ENCODE measurements at regions not wholly inside any gene's neighbourhood (a gene's known extent, or its start where the extent isn't known, plus 50 kb on each side); places are given as distances from the start of the nearest gene placed in this dataset.

GRCh38 chr14:98966016-98966415 lies 306.0 kb downstream of the BCL11B start:
- ATAC-seq (ENCODE audit: insufficient read depth, low FRiP score), result no peak
- Histone ChIP-seq H3K27me3 (ENCODE audit: control insufficient read depth in 3 of 3, insufficient read depth in 3 of 3, low read length in 2 of 3) (no peaks in the 10 kb centered on the region), H3K27ac (ENCODE audit: low read depth in 1 of 2, low read length in 1 of 2) (no peak overlapping the region), H3K4me1 (ENCODE audit: control insufficient read depth in 5 of 5, insufficient read depth in 5 of 5, low read length in 5 of 5) (peaks cover 0 to 2% (median 0%) of the 10 kb centered on the region in 5 donors), H3K9me3 (ENCODE audit: control insufficient read depth in 4 of 4, insufficient read depth in 3 of 4, low read length in 3 of 4) (no peaks in the 10 kb centered on the region), H3K36me3 (ENCODE audit: control insufficient read depth in 4 of 4, insufficient read depth in 4 of 4, low read length in 4 of 4) (no peaks in the 10 kb centered on the region), H3K4me3 (no peak overlapping the region), H3K9ac (ENCODE audit: insufficient read depth in 1 of 2, low read length in 2 of 2) (no peak overlapping the region)
- 69 to 78% methylated on average over 3 of the region's 3 CpGs for WGBS, 2 donors
- DNase-seq, result no peak
- TF ChIP-seq CTCF (IDR thresholded peaks at IDR 0.05; ENCODE audit: control extremely low read depth, extremely low read depth), result no peak

GRCh38 chr14:98966475-98967162 lies 305.4 kb downstream of the BCL11B start:
- H3K9ac ChIP-seq (ENCODE audit: insufficient read depth in 1 of 2, low read length in 2 of 2), result no peak overlapping the region
- no peaks in the 10 kb centered on the region for H3K9me3 ChIP-seq (ENCODE audit: control insufficient read depth in 4 of 4, insufficient read depth in 3 of 4, low read length in 3 of 4)
- peaks cover 0 to 2% (median 0%) of the 10 kb centered on the region in 5 donors for H3K4me1 ChIP-seq (ENCODE audit: control insufficient read depth in 5 of 5, insufficient read depth in 5 of 5, low read length in 5 of 5)
- no peak overlapping the region for H3K4me3 ChIP-seq
- DNase-seq (no peak), ATAC-seq (ENCODE audit: insufficient read depth, low FRiP score) (no peak)
- no peaks in the 10 kb centered on the region for H3K36me3 ChIP-seq (ENCODE audit: control insufficient read depth in 4 of 4, insufficient read depth in 4 of 4, low read length in 4 of 4)
- WGBS, 2 donors, result 77 to 87% methylated on average over 6 of the region's 6 CpGs
- no peaks in the 10 kb centered on the region for H3K27me3 ChIP-seq (ENCODE audit: control insufficient read depth in 3 of 3, insufficient read depth in 3 of 3, low read length in 2 of 3)
- no peak overlapping the region for H3K27ac ChIP-seq (ENCODE audit: low read depth in 1 of 2, low read length in 1 of 2)
- no peak for TF ChIP-seq CTCF (IDR thresholded peaks at IDR 0.05; ENCODE audit: control extremely low read depth, extremely low read depth)

DNA sequence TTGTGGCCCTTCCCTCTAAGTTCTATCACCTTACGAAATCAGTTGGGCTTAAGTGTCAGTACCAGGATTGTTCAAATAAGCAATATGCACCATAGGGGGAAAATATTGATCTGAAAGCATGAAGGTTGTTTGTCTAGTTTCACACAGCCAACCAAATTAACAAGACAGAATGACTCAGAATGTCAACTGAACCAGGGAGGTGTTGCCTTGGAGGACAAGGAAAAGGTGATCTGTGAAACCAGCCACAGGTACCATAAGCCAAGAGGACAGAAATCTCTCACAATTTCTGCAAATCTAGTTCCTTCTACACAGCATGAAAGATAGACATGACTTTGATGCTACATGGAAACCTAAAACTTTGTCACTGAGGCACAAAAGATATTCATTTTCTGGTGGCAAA lies 297.9 kb downstream of the BCL11B start:
- no peak for ATAC-seq (ENCODE audit: insufficient read depth, low FRiP score)
- WGBS, 2 donors, result 88 to 93% methylated on average over 1 of the region's 1 CpG
- H3K9me3 ChIP-seq (ENCODE audit: control insufficient read depth in 4 of 4, insufficient read depth in 3 of 4, low read length in 3 of 4), result no peaks in the 10 kb centered on the region

More for the DNA sequence above, 297.9 kb downstream of the BCL11B start:
- TF ChIP-seq CTCF (IDR thresholded peaks at IDR 0.05; ENCODE audit: control extremely low read depth, extremely low read depth), result no peak
- Histone ChIP-seq H3K4me3 (no peak overlapping the region), H3K27me3 (ENCODE audit: control insufficient read depth in 3 of 3, insufficient read depth in 3 of 3, low read length in 2 of 3) (no peaks in the 10 kb centered on the region), H3K36me3 (ENCODE audit: control insufficient read depth in 4 of 4, insufficient read depth in 4 of 4, low read length in 4 of 4) (no peaks in the 10 kb centered on the region), H3K27ac (ENCODE audit: low read depth in 1 of 2, low read length in 1 of 2) (no peak overlapping the region), H3K4me1 (ENCODE audit: control insufficient read depth in 5 of 5, insufficient read depth in 5 of 5, low read length in 5 of 5) (no peaks in the 10 kb centered on the region), H3K9ac (ENCODE audit: insufficient read depth in 1 of 2, low read length in 2 of 2) (no peak overlapping the region)
- no peak for DNase-seq

All from lung (tissue), 11 donors.